PC-9 (cell line): ENCODE measurements at regions not wholly inside any gene's neighbourhood (a gene's known extent, or its start where the extent isn't known, plus 50 kb on each side); places are given as distances from the start of the nearest gene placed in this dataset.

Experiments used
- CTCF ChIP-seq: fragments of 200-600 bp; sonication (generic); conservative IDR thresholded peaks from 2 replicates; pipeline ENCODE4 v1.6.1; 2017; ENCODE audit warnings: mixed run types, antibody characterized with exemption, mild to moderate bottlenecking, moderate library complexity
- EZH2 ChIP-seq: fragments of 200-600 bp; sonication (generic); IDR thresholded peaks from 2 replicates; pipeline ENCODE4 v1.8.0; 2017; ENCODE audit warnings: antibody characterized with exemption, low read depth

GRCh38 chr12:17666641-17667324 lies 423.2 kb downstream of the RERGL start:
- TF ChIP-seq CTCF = no peak
- no peak for TF ChIP-seq EZH2
